ENCODE measurements at regions not wholly inside any gene's neighbourhood (a gene's known extent, or its start where the extent isn't known, plus 50 kb on each side); places are given as distances from the start of the nearest gene placed in this dataset.
"Not testable (repeated sequence)": the region's sequence is repeated elsewhere in the genome, so short reads cannot be mapped to it uniquely, and the experiment has no call there.

GRCh38 chr1:96409087-96409486 lies 312.5 kb upstream of the PTBP2 start:
- no peak for DNase-seq (ENCODE audit: low spot score)

GRCh38 chr1:96409689-96410088 lies 311.9 kb upstream of the PTBP2 start:
- intact Hi-C loops (cut with DNase I): no loop called here

More at GRCh38 chr1:96409087-96409486, 312.5 kb upstream of the PTBP2 start:
- intact Hi-C loops (cut with DNase I): no loop called here

GRCh38 chr1:96411006-96411405 lies 310.6 kb upstream of the PTBP2 start:
- no peak for DNase-seq (ENCODE audit: low spot score)
- intact Hi-C loops (cut with DNase I): no loop called here

More at GRCh38 chr1:96409689-96410088, 311.9 kb upstream of the PTBP2 start:
- no peak for DNase-seq (ENCODE audit: low spot score)

- DNase-seq (ENCODE audit: low spot score): no peak
- intact Hi-C loops (cut with DNase I): no loop called here
Measured at GRCh38 chr1:96414598-96414997, 307.0 kb upstream of the PTBP2 start.

GRCh38 chr1:96416111-96416595 lies 305.4 kb upstream of the PTBP2 start:
- DNase-seq (ENCODE audit: low spot score): no peak

GRCh38 chr1:96416701-96417444 lies 304.7 kb upstream of the PTBP2 start:
- no peak for DNase-seq (ENCODE audit: low spot score)
- intact Hi-C loops (cut with DNase I): no loop called here

More at GRCh38 chr1:96416111-96416595, 305.4 kb upstream of the PTBP2 start:
- intact Hi-C loops (cut with DNase I): no loop called here

- DNase-seq (ENCODE audit: low spot score): no peak
- intact Hi-C loops (cut with DNase I): no loop called here
Measured at GRCh38 chr1:96418969-96419368, 302.6 kb upstream of the PTBP2 start.

- no peak for DNase-seq (ENCODE audit: low spot score)
Measured at GRCh38 chr1:96424877-96425276, 296.7 kb upstream of the PTBP2 start.

GRCh38 chr1:96425382-96426129 lies 296.0 kb upstream of the PTBP2 start:
- DNase-seq (ENCODE audit: low spot score): no peak
- intact Hi-C loops (cut with DNase I): no loop called here

More at GRCh38 chr1:96424877-96425276, 296.7 kb upstream of the PTBP2 start:
- intact Hi-C loops (cut with DNase I): no loop called here

GRCh38 chr1:96427616-96428015 lies 294.0 kb upstream of the PTBP2 start:
- no peak for DNase-seq (ENCODE audit: low spot score)
- intact Hi-C loops (cut with DNase I): no loop called here

- DNase-seq (ENCODE audit: low spot score): no peak
- intact Hi-C loops (cut with DNase I): no loop called here
Measured at GRCh38 chr1:96445302-96445701, 276.3 kb upstream of the PTBP2 start.

- intact Hi-C loops (cut with DNase I): no loop called here
- no peak for DNase-seq (ENCODE audit: low spot score)
Measured at GRCh38 chr1:96464066-96464465, 257.5 kb upstream of the PTBP2 start.

- DNase-seq (ENCODE audit: low spot score): no peak
- intact Hi-C loops (cut with DNase I): no loop called here
Measured at GRCh38 chr1:96464522-96464921, 257.1 kb upstream of the PTBP2 start.

GRCh38 chr1:96464991-96465390 lies 256.6 kb upstream of the PTBP2 start:
- DNase-seq (ENCODE audit: low spot score): no peak
- intact Hi-C loops (cut with DNase I): no loop called here

GRCh38 chr1:96465441-96465840 lies 256.1 kb upstream of the PTBP2 start:
- intact Hi-C loops (cut with DNase I): no loop called here
- no peak for DNase-seq (ENCODE audit: low spot score)

GRCh38 chr1:96466842-96467241 lies 254.7 kb upstream of the PTBP2 start:
- DNase-seq (ENCODE audit: low spot score): no peak
- intact Hi-C loops (cut with DNase I): no loop called here

- intact Hi-C loops (cut with DNase I); DNase-seq (ENCODE audit: low spot score): not testable (repeated sequence)
Measured at GRCh38 chr1:96469726-96470125, 251.9 kb upstream of the PTBP2 start.

GRCh38 chr1:96472471-96472870 lies 249.1 kb upstream of the PTBP2 start:
- intact Hi-C loops (cut with DNase I): no loop called here
- DNase-seq (ENCODE audit: low spot score): no peak

GRCh38 chr1:96473791-96474434 lies 247.7 kb upstream of the PTBP2 start:
- intact Hi-C loops (cut with DNase I): no loop called here
- DNase-seq (ENCODE audit: low spot score): no peak

GRCh38 chr1:96474985-96475743 lies 246.4 kb upstream of the PTBP2 start:
- DNase-seq (ENCODE audit: low spot score): no peak
- intact Hi-C loops (cut with DNase I): no loop called here

Data from cardiac septum (tissue), 1 donor.